GM12872 (cell line): ENCODE measurements at regions not wholly inside any gene's neighbourhood (a gene's known extent, or its start where the extent isn't known, plus 50 kb on each side); places are given as distances from the start of the nearest gene placed in this dataset.

ENCODE experiments used
- TF ChIP-seq, protein P1 (sequence below): IDR thresholded peaks from 3 replicates; pipeline ENCODE4 v1.5.1; 2011; ENCODE audit warnings: low read depth, mild to moderate bottlenecking, low read length, moderate library complexity; ENCODE audit not compliant: insufficient read depth

DNA sequence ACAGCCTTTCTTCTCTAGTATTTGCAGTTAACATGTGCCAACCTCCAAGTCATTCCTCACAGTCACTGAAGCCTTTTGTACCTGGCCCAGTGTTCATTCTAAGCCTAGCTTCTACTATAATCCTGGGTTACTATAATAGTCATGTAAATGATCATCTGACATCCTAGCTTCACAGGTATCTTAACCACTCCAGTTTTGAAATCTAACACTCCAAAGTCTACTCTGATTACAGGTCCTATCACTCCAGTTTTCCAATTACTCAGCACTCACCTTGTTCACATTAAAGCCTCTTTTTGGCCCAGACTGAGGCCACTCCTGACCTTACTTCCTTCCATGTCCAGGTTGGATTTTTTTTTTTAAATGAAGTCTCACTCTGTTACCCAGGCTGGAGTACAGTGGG, 87.6 kb upstream of the ZCCHC13 start:
- TF ChIP-seq, protein P1, sequence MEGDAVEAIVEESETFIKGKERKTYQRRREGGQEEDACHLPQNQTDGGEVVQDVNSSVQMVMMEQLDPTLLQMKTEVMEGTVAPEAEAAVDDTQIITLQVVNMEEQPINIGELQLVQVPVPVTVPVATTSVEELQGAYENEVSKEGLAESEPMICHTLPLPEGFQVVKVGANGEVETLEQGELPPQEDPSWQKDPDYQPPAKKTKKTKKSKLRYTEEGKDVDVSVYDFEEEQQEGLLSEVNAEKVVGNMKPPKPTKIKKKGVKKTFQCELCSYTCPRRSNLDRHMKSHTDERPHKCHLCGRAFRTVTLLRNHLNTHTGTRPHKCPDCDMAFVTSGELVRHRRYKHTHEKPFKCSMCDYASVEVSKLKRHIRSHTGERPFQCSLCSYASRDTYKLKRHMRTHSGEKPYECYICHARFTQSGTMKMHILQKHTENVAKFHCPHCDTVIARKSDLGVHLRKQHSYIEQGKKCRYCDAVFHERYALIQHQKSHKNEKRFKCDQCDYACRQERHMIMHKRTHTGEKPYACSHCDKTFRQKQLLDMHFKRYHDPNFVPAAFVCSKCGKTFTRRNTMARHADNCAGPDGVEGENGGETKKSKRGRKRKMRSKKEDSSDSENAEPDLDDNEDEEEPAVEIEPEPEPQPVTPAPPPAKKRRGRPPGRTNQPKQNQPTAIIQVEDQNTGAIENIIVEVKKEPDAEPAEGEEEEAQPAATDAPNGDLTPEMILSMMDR = no peak

DNA sequence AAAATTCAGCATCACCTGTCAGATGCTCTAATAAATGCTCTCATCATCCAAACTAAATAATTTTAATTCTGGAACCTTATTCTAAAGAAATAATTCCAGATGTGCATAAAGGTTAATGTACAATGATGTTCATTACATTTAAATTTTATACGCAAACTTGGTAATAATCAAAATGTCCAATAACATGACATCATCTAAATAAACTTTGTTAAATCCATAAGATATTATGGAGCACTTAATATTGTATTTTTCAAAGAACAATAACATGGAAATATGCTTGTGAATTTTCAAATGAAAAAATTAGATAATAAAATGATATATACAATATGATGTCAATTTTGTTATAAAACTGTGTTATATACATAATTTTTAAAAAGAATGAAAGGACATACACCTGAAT, 92.1 kb upstream of the ZCCHC13 start:
- TF ChIP-seq, protein P1 = no peak

DNA sequence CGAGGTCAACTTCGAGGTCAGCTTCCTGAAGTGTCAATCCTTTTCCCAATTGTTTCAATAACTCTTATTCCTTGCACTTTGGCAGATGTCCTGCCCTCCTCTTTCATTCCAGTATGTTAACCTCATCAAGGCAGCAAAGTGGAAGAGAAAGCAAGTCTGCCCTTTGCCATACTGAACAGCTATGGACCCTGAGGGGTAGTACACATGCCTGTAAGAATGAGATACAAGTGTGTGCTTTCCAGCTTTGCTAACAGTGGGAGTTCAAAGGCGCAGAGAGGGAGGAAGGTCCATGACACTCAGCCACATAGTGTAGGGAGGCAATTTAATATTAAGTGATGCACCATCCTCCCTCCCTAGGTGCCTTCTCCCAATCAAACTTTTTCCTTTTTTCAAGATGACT, 96.4 kb upstream of the ZCCHC13 start:
- TF ChIP-seq, protein P1 = no peak

DNA sequence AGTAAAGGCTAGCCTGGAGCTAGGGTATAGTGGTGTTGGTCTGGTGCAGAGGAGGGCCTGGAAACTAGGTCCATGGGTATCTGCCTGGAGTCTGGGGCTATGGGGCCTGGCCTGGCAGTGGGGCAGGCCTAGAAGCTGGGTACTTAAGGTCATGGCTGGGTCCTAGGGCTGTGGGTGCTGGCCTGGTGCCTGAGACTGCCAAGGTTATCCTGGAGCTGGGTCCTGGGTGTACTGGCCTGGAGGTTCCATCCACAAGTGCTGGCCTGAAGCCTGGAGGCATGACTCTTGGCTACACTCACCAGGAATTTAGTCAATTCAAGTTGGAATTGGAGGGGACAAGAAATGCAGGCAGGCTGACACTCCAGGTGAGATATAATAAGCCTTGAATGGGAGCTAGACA, 108.4 kb upstream of the ZCCHC13 start:
- TF ChIP-seq, protein P1 = no peak

GRCh38 chrX:74195120-74195519, 108.9 kb upstream of the ZCCHC13 start:
- TF ChIP-seq, protein P1 = no peak

DNA sequence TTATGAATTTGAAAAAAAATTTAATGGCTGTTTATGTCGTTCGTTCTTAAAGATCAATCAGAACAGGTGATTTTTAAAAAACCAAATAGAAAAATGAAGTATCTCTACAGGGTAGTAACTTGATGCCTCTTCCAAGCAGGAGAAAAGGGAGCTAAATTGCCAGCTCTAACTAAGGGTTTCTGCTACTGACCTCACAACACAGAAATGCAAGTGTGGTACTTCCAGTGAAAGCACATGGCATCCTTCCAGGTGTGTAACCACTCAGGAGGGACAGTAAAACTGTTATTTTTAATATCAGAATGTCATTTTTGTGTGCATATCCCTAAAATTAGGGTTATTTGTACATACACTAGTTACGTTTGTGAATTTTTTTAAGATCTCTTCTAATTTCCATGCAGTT, 116.8 kb upstream of the ZCCHC13 start:
- TF ChIP-seq, protein P1 = no peak

GRCh38 chrX:74180716-74181115, 123.3 kb upstream of the ZCCHC13 start:
- TF ChIP-seq, protein P1 = no peak

DNA sequence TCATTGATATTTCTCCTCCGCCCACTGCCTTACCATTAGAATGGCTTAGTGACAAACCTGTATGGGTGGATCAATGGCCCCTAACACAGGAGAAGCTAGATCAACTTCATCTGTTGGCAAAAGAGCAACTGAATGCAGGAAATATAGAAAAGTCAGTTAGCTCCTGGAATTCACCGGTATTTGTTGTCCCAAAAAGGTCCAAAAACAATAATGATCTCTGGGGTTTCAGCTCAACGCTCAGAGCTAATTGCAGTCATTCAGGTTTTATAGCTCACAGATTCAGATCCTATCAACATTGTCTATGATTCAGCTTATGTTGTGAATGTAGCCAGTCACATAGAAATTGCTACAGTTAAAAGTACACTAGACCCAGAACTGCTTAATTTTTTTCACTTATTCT, 124.0 kb upstream of the ZCCHC13 start:
- TF ChIP-seq, protein P1 = no peak
